SKM-1 (cell line): ENCODE measurements at regions not wholly inside any gene's neighbourhood (a gene's known extent, or its start where the extent isn't known, plus 50 kb on each side); places are given as distances from the start of the nearest gene placed in this dataset.
"Not testable (repeated sequence)": the region's sequence is repeated elsewhere in the genome, so short reads cannot be mapped to it uniquely, and the experiment has no call there.

Experiments
- DNase-seq: peaks from one replicate; lab custom pipeline; 2025; ENCODE audit not compliant: unreplicated experiment; lab: John Stamatoyannopoulos, UW

- no peak for DNase-seq
Observed at GRCh38 chr2:225895126-225895525, 495.6 kb downstream of the NYAP2 start.

GRCh38 chr2:225894236-225894980 is 494.9 kb downstream of the NYAP2 start:
- DNase-seq = no peak

- DNase-seq = no peak
Observed at GRCh38 chr2:225893151-225893550, 493.6 kb downstream of the NYAP2 start.

GRCh38 chr2:225891771-225892170 is 492.3 kb downstream of the NYAP2 start:
- no peak for DNase-seq

- no peak for DNase-seq
Observed at GRCh38 chr2:225891013-225891412, 491.5 kb downstream of the NYAP2 start.

GRCh38 chr2:225889452-225889851 is 489.9 kb downstream of the NYAP2 start:
- DNase-seq = peak; percentile 34

GRCh38 chr2:225867071-225867470 is 467.6 kb downstream of the NYAP2 start:
- DNase-seq = no peak

- DNase-seq = no peak
Observed at GRCh38 chr2:225865468-225865867, 466.0 kb downstream of the NYAP2 start.

- DNase-seq = no peak
Observed at GRCh38 chr2:225864394-225864793, 464.9 kb downstream of the NYAP2 start.

GRCh38 chr2:225842939-225843338 is 443.4 kb downstream of the NYAP2 start:
- DNase-seq = no peak

- DNase-seq = no peak
Observed at GRCh38 chr2:225841314-225841713, 441.8 kb downstream of the NYAP2 start.

GRCh38 chr2:225837328-225837727 is 437.8 kb downstream of the NYAP2 start:
- DNase-seq = no peak

GRCh38 chr2:225824748-225825449 is 425.4 kb downstream of the NYAP2 start:
- DNase-seq = no peak

- DNase-seq = no peak
Observed at GRCh38 chr2:225821351-225821750, 421.8 kb downstream of the NYAP2 start.

GRCh38 chr2:225820826-225821225 is 421.3 kb downstream of the NYAP2 start:
- no peak for DNase-seq

GRCh38 chr2:225814554-225814953 is 415.0 kb downstream of the NYAP2 start:
- DNase-seq = no peak

GRCh38 chr2:225806105-225806504 is 406.6 kb downstream of the NYAP2 start:
- no peak for DNase-seq

GRCh38 chr2:225802076-225802475 is 402.6 kb downstream of the NYAP2 start:
- DNase-seq = not testable (repeated sequence)

GRCh38 chr2:225797394-225797793 is 397.9 kb downstream of the NYAP2 start:
- no peak for DNase-seq

GRCh38 chr2:225794652-225795400 is 395.3 kb downstream of the NYAP2 start:
- no peak for DNase-seq

- no peak for DNase-seq
Observed at GRCh38 chr2:225793736-225794550, 394.4 kb downstream of the NYAP2 start.
